NCI-H2107 (cell line): ENCODE measurements at regions not wholly inside any gene's neighbourhood (a gene's known extent, or its start where the extent isn't known, plus 50 kb on each side); places are given as distances from the start of the nearest gene placed in this dataset.
"Not testable (repeated sequence)": the region's sequence is repeated elsewhere in the genome, so short reads cannot be mapped to it uniquely, and the experiment has no call there.

Experiments
- DNase-seq: peaks from one replicate; lab custom pipeline; 2025; lab: John Stamatoyannopoulos, UW

DNA sequence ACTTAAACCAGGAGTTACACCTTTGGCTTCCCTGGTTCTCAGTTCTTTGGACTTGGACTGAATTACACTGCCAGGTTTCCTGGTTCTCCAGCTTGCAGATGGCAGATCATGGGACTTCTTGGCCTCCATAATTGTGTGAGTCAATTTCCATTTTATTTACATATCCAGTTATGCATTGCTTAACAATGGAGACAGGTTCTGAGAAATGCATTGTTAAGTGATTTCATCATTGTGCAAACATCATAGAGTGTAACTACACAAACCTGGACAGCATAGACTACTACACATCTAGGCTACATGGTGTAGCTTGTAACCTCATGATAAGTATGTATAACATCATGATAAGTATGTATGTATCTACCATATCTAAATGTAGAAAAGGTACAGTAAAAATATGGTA, 276.1 kb upstream of the BTG1 start:
- DNase-seq: no peak

DNA sequence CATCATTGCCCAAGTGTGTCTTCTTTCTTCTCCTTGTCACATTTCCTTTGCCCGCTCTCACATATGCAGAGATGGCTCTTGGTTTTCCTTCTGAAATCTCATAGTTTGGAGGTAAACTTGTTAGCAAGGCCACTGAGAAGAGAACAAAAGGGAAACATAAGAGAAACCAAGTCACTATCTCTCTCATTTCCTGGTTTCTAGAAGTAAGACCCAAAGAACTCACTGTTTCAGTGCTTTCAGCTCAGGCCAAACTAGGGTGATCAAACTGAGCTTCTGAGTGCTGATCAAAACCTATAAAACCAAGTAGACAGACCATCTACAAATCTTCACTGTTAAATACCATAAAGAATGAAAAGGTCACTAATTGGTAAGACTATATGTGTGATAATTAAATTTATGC, 275.4 kb upstream of the BTG1 start:
- DNase-seq: no peak

GRCh38 chr12:92419201-92419600, 273.6 kb upstream of the BTG1 start:
- DNase-seq: no peak

DNA sequence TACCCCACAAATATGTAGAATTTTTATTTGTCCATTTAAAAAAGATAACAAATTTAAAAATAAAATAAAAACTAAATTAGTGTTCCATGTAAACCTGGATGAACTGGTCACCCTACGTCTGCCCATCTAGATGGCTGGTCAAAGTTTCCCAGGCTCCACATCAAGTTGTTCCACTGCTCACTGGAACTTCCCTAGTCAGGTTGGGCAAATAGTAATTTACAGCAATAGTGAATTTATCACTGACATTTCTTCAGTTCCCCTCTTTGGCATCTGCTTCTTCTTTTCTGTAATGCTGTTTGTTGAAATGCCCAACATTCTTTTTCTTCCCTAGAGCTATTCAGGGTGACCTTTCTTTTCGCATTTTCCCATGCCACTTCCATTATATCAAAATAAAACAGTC, 272.7 kb upstream of the BTG1 start:
- DNase-seq: no peak

DNA sequence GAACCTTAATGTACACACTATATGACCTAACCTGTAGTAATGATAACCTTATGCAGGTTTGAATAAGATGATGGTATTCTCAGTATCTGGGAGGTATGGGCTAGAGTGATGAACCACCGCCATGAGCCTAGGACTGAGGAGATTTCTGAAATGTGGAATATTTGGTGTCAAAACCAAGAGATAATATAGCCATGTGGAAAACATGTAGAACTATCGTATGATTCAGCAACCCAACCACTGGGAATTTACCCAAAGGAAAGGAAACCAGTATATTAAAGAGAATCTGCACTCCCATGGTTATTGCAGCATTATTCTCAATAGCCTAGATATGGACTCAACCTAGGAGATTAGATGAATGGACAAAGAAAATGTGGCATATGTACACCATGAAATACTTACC, 271.7 kb upstream of the BTG1 start:
- DNase-seq: no peak

GRCh38 chr12:92416385-92416812, 270.8 kb upstream of the BTG1 start:
- DNase-seq: no peak

GRCh38 chr12:92414170-92415070, 268.8 kb upstream of the BTG1 start:
- DNase-seq: no peak

DNA sequence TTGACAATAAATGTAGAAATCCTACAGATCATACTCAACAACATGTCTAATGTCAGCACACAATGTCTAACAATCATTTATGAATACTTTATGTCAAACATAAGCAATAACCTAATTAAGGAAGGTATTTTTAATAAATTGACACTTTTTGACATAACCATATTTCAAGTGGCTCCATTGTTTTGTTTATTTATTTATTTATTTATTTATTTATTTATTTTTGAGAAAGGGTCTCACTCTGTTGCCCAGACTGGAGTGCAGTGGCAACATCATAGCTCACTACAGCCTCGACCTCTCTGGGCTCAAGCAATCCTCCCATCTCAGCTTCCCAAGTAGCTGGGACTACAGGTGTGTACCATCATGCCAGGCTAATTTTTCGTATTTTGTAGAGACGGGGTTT, 267.6 kb upstream of the BTG1 start:
- DNase-seq: no peak

GRCh38 chr12:92412856-92413255, 267.2 kb upstream of the BTG1 start:
- DNase-seq: no peak

DNA sequence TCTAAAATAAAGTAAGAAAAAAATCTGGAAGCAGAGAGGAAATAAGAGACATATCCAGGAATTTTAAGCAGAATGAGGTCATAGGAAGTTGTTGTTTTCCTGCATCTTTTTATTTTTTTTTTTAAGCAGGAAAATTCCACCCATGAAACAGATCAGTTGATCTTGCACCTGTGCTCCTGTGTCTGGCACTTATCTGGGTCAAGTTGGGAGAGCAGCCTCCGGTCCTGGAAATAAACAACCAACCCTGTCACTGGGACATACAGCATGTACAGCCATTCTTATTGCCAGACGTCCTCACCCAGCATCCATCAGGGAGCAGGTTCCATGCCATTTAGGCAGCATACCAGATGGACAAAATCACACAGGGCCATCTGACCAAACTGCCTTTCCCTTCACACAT, 266.0 kb upstream of the BTG1 start:
- no peak for DNase-seq

- peak; percentile 15 for DNase-seq
Observed at GRCh38 chr12:92408072-92408900, 262.6 kb upstream of the BTG1 start.

- DNase-seq: not testable (repeated sequence)
Observed at GRCh38 chr12:92406404-92407070, 260.9 kb upstream of the BTG1 start.

DNA sequence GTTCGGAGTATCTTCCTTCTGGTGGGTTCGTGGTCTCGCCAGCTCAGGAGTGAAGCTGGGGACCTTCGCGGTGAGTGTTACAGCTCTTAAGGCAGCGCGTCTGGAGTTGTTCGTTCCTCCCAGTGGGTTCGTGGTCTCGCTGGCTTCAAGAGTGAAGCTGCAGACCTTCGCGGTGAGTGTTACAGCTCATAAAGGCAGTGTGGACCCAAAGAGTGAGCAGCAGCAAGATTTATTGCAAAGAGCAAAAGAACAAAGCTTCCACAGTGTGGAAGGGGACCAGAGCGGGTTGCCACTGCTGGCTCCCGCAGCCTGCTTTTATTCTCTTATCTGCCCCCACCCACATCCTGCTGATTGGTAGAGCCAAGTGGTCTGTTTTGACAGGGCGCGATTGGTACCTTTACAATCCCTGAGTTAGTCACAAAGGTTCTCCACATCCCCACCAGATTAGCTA, 260.2 kb upstream of the BTG1 start:
- DNase-seq: not testable (repeated sequence)

GRCh38 chr12:92404921-92405320, 259.3 kb upstream of the BTG1 start:
- no peak for DNase-seq

GRCh38 chr12:92404259-92404894, 258.7 kb upstream of the BTG1 start:
- no peak for DNase-seq

- DNase-seq: no peak
Observed at GRCh38 chr12:92403210-92404175, 257.8 kb upstream of the BTG1 start.

GRCh38 chr12:92402415-92402814, 256.8 kb upstream of the BTG1 start:
- DNase-seq: no peak

DNA sequence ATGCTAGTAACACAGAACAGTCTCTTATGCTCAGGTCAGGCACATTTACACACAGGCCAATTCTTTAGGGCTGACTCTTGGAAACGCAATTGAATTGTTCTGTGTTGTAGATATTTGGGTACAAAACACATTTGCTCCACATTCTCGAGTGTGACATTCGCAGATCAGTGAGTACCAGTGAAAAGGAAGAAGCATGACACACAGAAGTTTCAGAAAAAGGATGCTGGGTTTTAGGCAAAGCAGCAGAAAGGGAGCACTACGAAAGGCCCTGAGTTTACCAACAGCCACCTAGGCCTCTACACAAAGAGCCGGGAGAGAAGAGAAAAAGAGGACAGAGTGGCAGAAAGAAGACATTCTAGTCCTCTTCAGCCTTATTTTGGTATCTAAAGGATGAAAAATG, 254.4 kb upstream of the BTG1 start:
- no peak for DNase-seq

GRCh38 chr12:92398565-92399309, 253.1 kb upstream of the BTG1 start:
- DNase-seq: no peak

- no peak for DNase-seq
Observed at GRCh38 chr12:92396647-92397252, 251.1 kb upstream of the BTG1 start.
